A549 (cell line): ENCODE measurements at regions not wholly inside any gene's neighbourhood (a gene's known extent, or its start where the extent isn't known, plus 50 kb on each side); places are given as distances from the start of the nearest gene placed in this dataset.

Source experiments
- ATAC-seq, 2 experiments: fragments of 200-7000 bp in 1 of 2; fragments of >200 bp in 1 of 2; cut with Nextera tagmentation in 1 of 2; cut with Tn5 transposase in 1 of 2; 3 replicates each; pipeline versions ENCODE4 v1.8.0 to v1.9.1; 2018 to 2020; ENCODE audit warnings: mild to moderate bottlenecking in 1 of 2, moderate library complexity in 1 of 2
- CTCF ChIA-PET: fragments of 300-600 bp; sonication (Branson Sonifier 250); formaldehyde crosslinking; extraction: SDS; loops from one replicate; lab custom pipeline; 2021; ENCODE audit warnings: antibody characterized with exemption, inconsistent platforms; lab: Yijun Ruan, JAX
- POLR2A ChIA-PET: fragments of 350-600 bp; formaldehyde crosslinking; extraction: SDS; loops from one replicate; lab custom pipeline; 2021; ENCODE audit warnings: antibody characterized with exemption, inconsistent platforms; lab: Yijun Ruan, JAX
- DNase-seq, 2 experiments: peaks; one replicate each; pipeline versions ENCODE4 v3.0.0 to v3.0.0-alpha.2; 2011 to 2016; ENCODE audit warnings: low read depth in 1 of 2, low spot score in 1 of 2
- FAIRE-seq: peaks from 2 replicates; lab custom pipeline; 2011; peaks lifted over from hg19 to GRCh38; lab: Jason Lieb, UNC
- H3K27ac ChIP-seq, 2 experiments: fragments of >200 bp; sonication (Bioruptor Twin); formaldehyde crosslinking; 3 replicates each; pipeline ENCODE4 v1.5.1; 2016 to 2017
- H3K4me1 ChIP-seq: fragments of >200 bp; sonication (Bioruptor Twin); formaldehyde crosslinking; 3 replicates; pipeline ENCODE4 v1.6.1; 2016
- H3K4me2 ChIP-seq: fragments of >200 bp; sonication (Bioruptor Twin); formaldehyde crosslinking; 3 replicates; pipeline ENCODE4 v1.6.1; 2016
- H3K4me3 ChIP-seq: fragments of >200 bp; sonication (Bioruptor Twin); formaldehyde crosslinking; 3 replicates; pipeline ENCODE4 v1.5.1; 2016
- H3K9me3 ChIP-seq: fragments of >200 bp; sonication (Bioruptor Twin); formaldehyde crosslinking; 3 replicates; pipeline ENCODE4 v1.6.1; 2016
- ATOH8 ChIP-seq: fragments of 250-450 bp; sonication (Bioruptor Pico); IDR thresholded peaks from 2 replicates; pipeline ENCODE4 v1.5.0; 2020; ENCODE audit warnings: low read depth, mild to moderate bottlenecking, moderate library complexity
- BHLHE40 ChIP-seq: IDR thresholded peaks from 2 replicates; pipeline ENCODE4 v1.6.1; 2012; ENCODE audit warnings: low read depth, low read length, inconsistent platforms
- CBX8 ChIP-seq: fragments of 200-600 bp; sonication (generic); IDR thresholded peaks from 2 replicates; pipeline ENCODE4 v1.6.1; 2016
- CEBPB ChIP-seq, 2 experiments: fragments of >200 bp in 1 of 2; sonication (Bioruptor Twin) in 1 of 2; formaldehyde crosslinking in 1 of 2; IDR thresholded peaks; 2 replicates each; pipeline ENCODE4 v1.6.1; 2012 to 2016
- CHD4 ChIP-seq: fragments of 200-600 bp; sonication (generic); IDR thresholded peaks from 2 replicates; pipeline ENCODE4 v1.6.1; 2016; ENCODE audit warnings: antibody characterized with exemption, mild to moderate bottlenecking, borderline replicate concordance
- EP300 ChIP-seq, 2 experiments: fragments of >200 bp; sonication (Bioruptor Twin); formaldehyde crosslinking; IDR thresholded peaks; 2 replicates in 1 of 2; 3 replicates in 1 of 2; pipeline ENCODE4 v1.6.1; 2016 to 2017
- FOSL2 ChIP-seq, 2 experiments: fragments of 450-650 bp in 1 of 2; fragments of >200 bp in 1 of 2; sonication (Bioruptor Twin) in 1 of 2; formaldehyde crosslinking; IDR thresholded peaks; 2 replicates each; pipeline versions ENCODE4 v1.5.0 to v1.6.1; 2016 to 2020; ENCODE audit warnings: mild to moderate bottlenecking in 1 of 2, moderate library complexity in 1 of 2
- HDAC2 ChIP-seq: fragments of 200-600 bp; sonication (generic); IDR thresholded peaks from 2 replicates; pipeline ENCODE4 v1.6.1; 2016
- HEYL ChIP-seq: fragments of 250-450 bp; sonication (Bioruptor Pico); IDR thresholded peaks from 2 replicates; pipeline ENCODE4 v1.8.0; 2021; ENCODE audit warnings: mild to moderate bottlenecking, moderate library complexity
- HOXB13 ChIP-seq: fragments of 250-450 bp; sonication (Bioruptor Pico); IDR thresholded peaks from 2 replicates; pipeline ENCODE4 v1.5.0; 2020; ENCODE audit warnings: low read depth, mild to moderate bottlenecking, moderate library complexity
- JUNB ChIP-seq: fragments of >200 bp; sonication (Bioruptor Twin); formaldehyde crosslinking; IDR thresholded peaks from 2 replicates; pipeline ENCODE4 v1.6.1; 2016
- KDM1A ChIP-seq: fragments of 200-600 bp; sonication (generic); IDR thresholded peaks from 2 replicates; pipeline ENCODE4 v1.6.1; 2016; ENCODE audit warnings: low read depth, mild to moderate bottlenecking
- MYC ChIP-seq: IDR thresholded peaks from 2 replicates; pipeline ENCODE4 v1.6.1; 2012; ENCODE audit warnings: mild to moderate bottlenecking, inconsistent platforms, low read length, improper control_type of control experiment, borderline replicate concordance
- NFE2L2 ChIP-seq: fragments of 150-350 bp; conservative IDR thresholded peaks from 2 replicates; pipeline ENCODE4 v1.6.1; 2014; ENCODE audit warnings: low read length
- PBX3 ChIP-seq: IDR thresholded peaks from 2 replicates; pipeline ENCODE4 v1.6.1; 2012
- PHF8 ChIP-seq: fragments of 200-600 bp; sonication (generic); IDR thresholded peaks from 2 replicates; pipeline ENCODE4 v1.6.1; 2016; ENCODE audit warnings: low read depth, mild to moderate bottlenecking, antibody characterized with exemption, moderate library complexity, borderline replicate concordance
- POLR2A ChIP-seq: IDR thresholded peaks from 2 replicates; pipeline ENCODE4 v1.6.1; 2012; ENCODE audit warnings: mild to moderate bottlenecking, low read length
- RAD21 ChIP-seq, 2 experiments: fragments of >200 bp in 1 of 2; sonication (Bioruptor Twin) in 1 of 2; formaldehyde crosslinking in 1 of 2; IDR thresholded peaks in 1 of 2; conservative IDR thresholded peaks in 1 of 2; 2 replicates in 1 of 2; 3 replicates in 1 of 2; pipeline ENCODE4 v1.6.1; 2012 to 2018; ENCODE audit warnings: inconsistent platforms in 1 of 2
- RARB ChIP-seq: fragments of 250-450 bp; sonication (Bioruptor Pico); IDR thresholded peaks from 2 replicates; pipeline ENCODE4 v1.8.0; 2021; ENCODE audit warnings: mild to moderate bottlenecking, moderate library complexity
- RNF2 ChIP-seq: fragments of 200-600 bp; sonication (generic); IDR thresholded peaks from 2 replicates; pipeline ENCODE4 v1.6.1; 2016; ENCODE audit warnings: low read depth, mild to moderate bottlenecking, antibody characterized with exemption, moderate library complexity, borderline replicate concordance
- TP53 ChIP-seq: fragments of 250-450 bp; sonication (Bioruptor Pico); IDR thresholded peaks from 2 replicates; pipeline ENCODE4 v1.5.0; 2021; ENCODE audit warnings: mild to moderate bottlenecking, moderate library complexity
- ZNF302 ChIP-seq: fragments of 250-450 bp; sonication (Bioruptor Pico); IDR thresholded peaks from 2 replicates; pipeline ENCODE4 v1.9.0; 2021; ENCODE audit warnings: inconsistent platforms, mild to moderate bottlenecking, moderate library complexity
- WGBS: methylation state at CpG from one replicate; pipeline ENCODE4 v1.1.6; 2017; ENCODE audit errors: missing lambda C conversion rate; 5-methylcytosine and 5-hydroxymethylcytosine counted together

- TF ChIP-seq TP53 (CRISPR knock-in tag) (no peak), JUNB (no peak), RNF2 (no peak), ATOH8 (no peak), HDAC2 (no peak), PBX3 (no peak), ZNF302 (CRISPR knock-in tag) (no peak), PHF8 (no peak), CHD4 (no peak), MYC (no peak), FOSL2 (IDR thresholded peaks at IDR 0.05) (no peak), FOSL2 (CRISPR knock-in tag; IDR thresholded peaks at IDR 0.05) (no peak; the same call in 1 of the 2 replicates), POLR2A (no peak), CEBPB (IDR thresholded peaks at IDR 0.05) (peak; percentile 19 to 20; a peak in 2 of 4 replicates), EP300 (IDR thresholded peaks at IDR 0.05) (peak in 1 of 2 experiments; percentile 66; a peak in 1 of 5 replicates), HEYL (CRISPR knock-in tag) (no peak), HOXB13 (CRISPR knock-in tag) (no peak), BHLHE40 (no peak), RAD21 (conservative IDR thresholded peaks at IDR 0.05 in 1 of 2, IDR thresholded peaks at IDR 0.05 in 1 of 2) (peak in 1 of 2 experiments; percentile 35; a peak in 3 of 5 replicates), NFE2L2 (no peak), RARB (no peak)
These were observed 319.6 kb upstream of the IL12A start (continued) for GRCh38 chr3:159668990-159669476.

GRCh38 chr3:159669766-159670165 is 318.9 kb upstream of the IL12A start:
- FAIRE-seq: no peak
- peak in 1 of 2 experiments; percentile 12; a peak in 3 of 6 replicates for ATAC-seq
- CTCF ChIA-PET: interaction anchor here (0.6 kb wide), 1 partner anchor 9 kb away, joined by 3 read pairs; no protein-coding TSS in a partner anchor
- TF ChIP-seq ATOH8 (no peak), KDM1A (no peak), CBX8 (no peak)
- Histone ChIP-seq H3K4me3 (no peak overlapping the region), H3K4me1 (peaks cover 20% of the 10 kb centered on the region), H3K27ac (peak overlapping the region; percentile 55 to 69; a peak in 5 of 6 replicates), H3K9me3 (no peaks in the 10 kb centered on the region), H3K4me2 (peak overlapping the region; percentile 50)
- POLR2A ChIA-PET: interaction anchor here (1.2 kb wide), 2 partner anchors 35 to 63 kb away, joined by 3 read pairs; no protein-coding TSS in a partner anchor
- WGBS: 70% methylated on average over 6 of the region's 6 CpGs
- DNase-seq: peak in 1 of 2 experiments; percentile 12
